GM12801 (cell line): ENCODE measurements at regions not wholly inside any gene's neighbourhood (a gene's known extent, or its start where the extent isn't known, plus 50 kb on each side); places are given as distances from the start of the nearest gene placed in this dataset.

ENCODE experiments used
- TF ChIP-seq, protein P1 (sequence below): IDR thresholded peaks from one replicate; pipeline ENCODE4 v1.5.1; 2011; ENCODE audit warnings: control low read depth; ENCODE audit not compliant: insufficient read length; ENCODE audit errors: extremely low read depth

DNA sequence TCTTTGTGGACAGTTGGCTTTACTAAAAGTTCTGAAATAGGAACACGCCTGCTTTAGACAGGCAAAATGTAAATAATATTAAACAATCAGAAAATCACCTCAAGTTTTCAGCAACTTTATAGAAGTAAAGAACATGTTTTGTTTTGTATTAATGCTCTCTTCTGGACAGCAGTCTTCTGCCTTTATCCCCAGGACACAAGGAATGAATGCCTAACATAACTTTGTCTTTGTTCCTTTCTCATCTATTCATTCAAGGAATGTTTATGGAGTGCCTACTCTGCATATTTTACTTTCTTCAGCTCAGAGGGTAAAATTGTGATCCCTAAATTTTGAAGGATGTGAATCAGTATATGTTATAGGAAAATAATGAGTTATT is 325.4 kb downstream of the FOXO1 start:
- TF ChIP-seq, protein P1, sequence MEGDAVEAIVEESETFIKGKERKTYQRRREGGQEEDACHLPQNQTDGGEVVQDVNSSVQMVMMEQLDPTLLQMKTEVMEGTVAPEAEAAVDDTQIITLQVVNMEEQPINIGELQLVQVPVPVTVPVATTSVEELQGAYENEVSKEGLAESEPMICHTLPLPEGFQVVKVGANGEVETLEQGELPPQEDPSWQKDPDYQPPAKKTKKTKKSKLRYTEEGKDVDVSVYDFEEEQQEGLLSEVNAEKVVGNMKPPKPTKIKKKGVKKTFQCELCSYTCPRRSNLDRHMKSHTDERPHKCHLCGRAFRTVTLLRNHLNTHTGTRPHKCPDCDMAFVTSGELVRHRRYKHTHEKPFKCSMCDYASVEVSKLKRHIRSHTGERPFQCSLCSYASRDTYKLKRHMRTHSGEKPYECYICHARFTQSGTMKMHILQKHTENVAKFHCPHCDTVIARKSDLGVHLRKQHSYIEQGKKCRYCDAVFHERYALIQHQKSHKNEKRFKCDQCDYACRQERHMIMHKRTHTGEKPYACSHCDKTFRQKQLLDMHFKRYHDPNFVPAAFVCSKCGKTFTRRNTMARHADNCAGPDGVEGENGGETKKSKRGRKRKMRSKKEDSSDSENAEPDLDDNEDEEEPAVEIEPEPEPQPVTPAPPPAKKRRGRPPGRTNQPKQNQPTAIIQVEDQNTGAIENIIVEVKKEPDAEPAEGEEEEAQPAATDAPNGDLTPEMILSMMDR: no peak

DNA sequence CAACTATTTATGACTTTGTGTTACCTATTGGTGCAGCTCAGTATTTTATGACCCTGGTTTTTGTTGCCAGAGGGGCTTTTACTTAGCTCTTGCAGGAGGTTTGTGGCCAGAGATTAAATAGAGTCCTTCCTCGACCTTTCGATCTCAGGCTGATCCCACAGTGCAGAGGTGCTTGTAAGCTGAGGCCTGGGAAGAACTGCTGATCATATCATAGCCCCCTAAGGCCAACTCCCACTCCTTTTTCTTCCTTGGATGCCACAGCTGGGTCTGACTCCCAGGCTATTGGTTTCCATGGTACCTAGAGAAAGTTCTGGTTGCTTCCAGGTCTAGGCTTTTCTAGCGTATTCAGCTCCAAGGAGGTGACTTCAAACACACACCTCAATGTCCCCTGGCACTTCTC is 324.9 kb downstream of the FOXO1 start:
- TF ChIP-seq, protein P1: no peak

DNA sequence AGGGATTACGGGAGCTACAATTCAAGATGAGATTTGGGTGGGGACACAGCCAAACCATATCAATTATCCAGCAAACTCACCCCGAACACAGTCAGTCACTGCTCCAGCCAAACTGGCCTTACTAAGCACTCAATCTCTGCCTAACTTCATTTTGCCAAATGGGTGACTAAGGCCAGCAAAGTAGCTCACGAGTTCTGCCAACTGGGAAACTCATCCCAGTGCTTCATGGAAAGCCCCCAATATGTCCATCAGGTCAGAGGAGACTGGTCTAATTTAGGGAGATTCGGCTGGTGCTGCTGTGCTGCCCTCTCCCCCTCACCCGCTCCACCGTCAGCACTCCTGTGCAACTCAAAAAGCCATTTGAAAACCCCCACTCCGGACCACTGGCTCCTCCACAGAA is 324.0 kb downstream of the FOXO1 start:
- TF ChIP-seq, protein P1: no peak

DNA sequence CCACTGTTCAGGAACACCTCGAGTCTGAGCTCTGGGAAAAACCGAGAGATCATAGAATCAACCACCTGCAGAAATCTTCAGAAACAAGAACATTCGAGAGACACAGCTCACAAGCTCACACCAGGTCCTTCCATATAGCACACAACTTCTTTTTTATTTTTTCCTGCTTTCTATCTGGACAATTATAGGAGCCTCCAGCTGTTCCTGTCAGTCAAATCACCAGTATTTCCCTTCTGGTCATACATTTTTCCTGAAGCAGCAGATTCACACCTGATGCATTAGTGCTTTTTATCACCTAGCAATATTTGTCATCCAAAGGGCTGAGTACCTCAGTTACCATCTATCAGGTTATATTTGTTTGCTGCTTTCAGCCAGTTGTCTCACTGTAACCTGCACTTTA is 323.5 kb downstream of the FOXO1 start:
- TF ChIP-seq, protein P1: no peak

DNA sequence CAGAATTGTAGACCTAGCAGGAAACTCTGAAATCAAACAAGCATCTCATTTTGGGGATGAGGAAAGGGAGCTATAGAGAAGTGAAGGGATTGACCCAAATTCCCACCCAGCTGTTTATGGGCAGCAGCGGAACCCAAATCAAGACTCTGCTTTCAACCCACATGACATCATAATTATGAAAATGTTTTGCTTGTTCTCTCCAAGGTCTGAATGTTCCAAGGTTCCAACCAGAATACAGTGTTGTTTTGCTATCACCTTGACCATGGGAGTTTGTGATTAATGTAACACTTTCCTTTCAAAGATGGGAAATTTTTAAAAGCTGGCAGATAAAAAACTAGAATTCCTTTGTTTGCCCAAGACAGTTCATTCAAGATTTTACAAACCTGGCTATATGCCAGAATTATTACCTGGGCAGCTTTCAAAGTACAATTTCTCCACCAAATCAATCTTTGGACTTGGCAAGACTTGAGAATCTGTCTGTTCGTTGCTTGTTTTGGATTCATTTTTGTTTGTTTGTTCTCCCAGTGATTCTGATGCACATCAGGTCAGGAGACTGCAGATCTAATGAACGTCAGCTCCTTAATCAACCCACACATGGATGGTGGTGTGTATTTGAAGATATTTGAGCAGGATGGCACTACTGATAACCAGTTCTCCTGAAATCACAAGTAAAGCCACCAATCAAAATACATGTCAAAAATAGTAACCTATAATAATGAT is 322.7 kb downstream of the FOXO1 start:
- TF ChIP-seq, protein P1: no peak

DNA sequence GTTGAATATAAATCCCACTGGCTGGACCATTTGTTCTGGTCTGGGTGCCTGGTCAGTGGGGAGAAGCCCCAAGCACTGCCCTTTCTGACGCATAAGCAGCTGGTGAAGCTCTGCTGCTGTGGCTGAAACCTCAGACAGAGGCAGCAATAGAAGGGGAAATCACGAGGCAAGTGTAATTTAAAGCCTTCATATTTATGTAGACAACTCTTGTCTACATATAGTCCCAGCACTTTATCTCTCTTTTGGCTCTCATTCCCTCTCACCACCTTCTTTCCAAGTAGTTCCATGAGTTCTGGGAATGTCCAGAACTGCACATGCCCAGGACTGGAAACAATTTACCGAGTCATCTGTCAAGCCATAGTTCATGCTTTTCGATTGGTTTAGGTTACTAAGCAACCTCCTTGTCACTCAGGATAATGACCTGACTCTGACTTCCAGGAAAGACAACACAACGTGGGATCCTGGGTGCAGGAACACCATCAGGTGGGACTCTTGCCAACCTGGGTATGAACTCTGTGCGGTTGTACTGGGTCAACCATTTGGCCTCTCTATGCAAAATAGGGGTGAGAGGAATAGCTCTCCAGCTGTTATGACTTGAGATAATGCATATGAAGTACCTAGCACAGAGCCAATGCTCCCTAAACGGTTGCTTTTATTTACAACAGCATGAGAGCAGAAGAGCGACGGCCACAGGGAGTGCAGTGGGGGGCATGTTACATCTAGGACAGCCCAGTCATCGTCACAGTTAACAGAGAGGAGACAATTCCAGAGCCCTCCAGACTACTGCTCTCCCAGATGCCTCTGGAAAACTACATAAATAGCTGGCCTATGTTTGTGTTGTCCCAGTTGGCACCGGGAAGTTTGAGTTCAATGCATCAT is 321.9 kb downstream of the FOXO1 start:
- TF ChIP-seq, protein P1: no peak

DNA sequence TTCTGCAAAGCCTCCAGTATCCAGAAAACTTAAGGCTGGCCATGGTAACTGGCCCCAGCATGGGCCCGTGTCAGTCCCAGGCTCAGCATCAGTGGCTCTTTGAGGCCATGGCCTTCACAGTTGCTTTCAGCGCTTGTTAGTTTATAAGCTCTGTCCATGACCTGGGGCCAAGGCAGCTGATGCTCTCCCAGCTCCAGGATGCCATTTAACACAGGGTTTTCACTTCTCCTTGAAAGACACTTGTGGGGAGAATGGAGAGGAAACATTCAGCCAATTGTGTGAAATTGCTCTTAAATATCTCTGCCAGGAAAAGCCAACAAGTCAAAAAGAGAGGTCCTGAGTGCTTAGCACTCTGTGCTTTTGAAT is 321.3 kb downstream of the FOXO1 start:
- TF ChIP-seq, protein P1: no peak
